ENCODE measurements at regions not wholly inside any gene's neighbourhood (a gene's known extent, or its start where the extent isn't known, plus 50 kb on each side); places are given as distances from the start of the nearest gene placed in this dataset.

DNA sequence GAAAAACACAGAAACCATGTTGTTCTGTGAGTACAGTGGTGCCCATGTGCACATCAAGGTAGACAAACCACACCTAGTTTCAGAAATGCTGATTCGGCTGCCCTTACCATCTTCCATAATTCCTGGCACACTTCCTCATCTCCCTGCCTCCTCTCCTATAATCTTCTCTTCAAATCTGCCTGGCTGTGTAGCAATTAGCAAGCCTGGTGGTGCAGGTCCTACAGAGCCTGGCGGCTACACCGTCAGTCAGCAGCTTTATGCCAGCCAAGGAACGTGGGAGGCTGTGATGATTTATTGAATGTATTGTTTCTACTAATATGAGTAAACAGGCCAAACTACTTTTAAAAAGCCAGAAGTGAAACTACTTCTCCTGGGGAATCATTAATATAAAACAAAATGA lies 106.8 kb downstream of the SEMA6D start:
- intact Hi-C loops (cut with DNase I): no loop called here
- no peak for DNase-seq (ENCODE audit: low spot score)

DNA sequence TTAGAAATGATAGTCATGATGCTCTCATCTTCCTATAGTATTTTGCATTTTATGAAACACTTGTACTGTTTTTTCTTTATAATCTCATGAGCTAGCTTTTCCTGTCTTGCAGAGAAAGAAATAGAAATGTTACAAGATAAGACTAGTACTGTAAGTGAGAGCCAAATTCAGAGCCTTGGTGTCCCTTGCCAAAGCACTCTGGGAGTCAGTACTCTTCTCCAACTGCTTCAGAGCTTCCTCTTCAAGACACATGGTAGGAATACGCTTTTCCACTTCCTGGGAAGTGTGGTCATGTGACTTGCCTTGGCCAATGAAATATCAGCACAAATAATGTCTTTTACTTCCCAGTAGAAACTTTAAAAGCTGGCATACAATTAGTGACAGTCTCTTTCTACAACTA lies 112.4 kb downstream of the SEMA6D start:
- no peak for DNase-seq (ENCODE audit: low spot score)
- intact Hi-C loops (cut with DNase I): no loop called here

DNA sequence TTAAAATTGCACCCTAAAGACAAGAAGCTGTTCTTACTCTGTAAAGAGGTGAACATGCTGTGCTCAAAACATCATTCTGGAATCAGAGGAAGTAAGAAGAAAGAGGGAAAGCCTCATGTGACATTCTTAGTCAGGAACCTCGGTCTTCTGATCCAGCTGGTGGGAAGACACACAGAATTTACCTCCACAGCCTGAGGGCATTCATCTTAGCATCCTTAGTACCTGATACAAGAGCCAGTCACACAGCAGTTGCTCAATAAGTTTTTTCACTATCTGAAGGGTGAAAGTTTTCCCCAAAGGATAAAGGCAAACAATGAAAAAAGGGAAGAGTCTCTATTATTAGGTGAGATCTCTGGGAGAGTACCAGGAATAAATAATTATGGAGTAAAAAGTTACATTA lies 116.8 kb downstream of the SEMA6D start:
- intact Hi-C loops (cut with DNase I): no loop called here
- DNase-seq (ENCODE audit: low spot score): no peak

DNA sequence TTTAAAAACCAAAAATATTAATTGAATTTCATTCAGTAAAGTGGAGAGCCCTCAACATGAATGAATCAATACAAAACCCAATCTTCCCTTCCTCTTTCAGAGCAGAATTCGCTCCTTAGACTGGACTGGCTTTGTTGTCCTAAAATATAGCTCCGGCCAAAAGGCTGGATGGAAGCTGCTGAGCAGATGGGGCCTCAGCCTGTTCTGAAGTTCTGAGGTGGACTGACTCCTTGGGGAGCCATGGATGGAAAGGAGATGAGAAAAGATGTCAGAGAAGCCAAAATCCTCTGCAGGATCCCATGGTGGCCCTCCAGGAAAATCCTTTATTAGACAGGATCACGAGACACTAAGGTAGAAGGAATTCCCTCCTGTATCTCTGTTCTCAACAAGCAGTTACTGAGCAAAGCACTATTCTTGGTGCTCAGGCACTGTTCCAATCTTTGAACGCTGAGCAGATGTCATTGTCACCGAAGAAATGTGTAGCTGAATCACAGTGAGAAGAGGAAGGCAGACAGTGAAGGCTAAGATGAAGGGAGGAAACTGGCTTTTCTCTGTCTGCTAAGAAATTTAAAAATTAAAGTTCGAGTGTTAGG lies 122.0 kb downstream of the SEMA6D start:
- no peak for DNase-seq (ENCODE audit: low spot score)
- intact Hi-C loops (cut with DNase I): no loop called here

DNA sequence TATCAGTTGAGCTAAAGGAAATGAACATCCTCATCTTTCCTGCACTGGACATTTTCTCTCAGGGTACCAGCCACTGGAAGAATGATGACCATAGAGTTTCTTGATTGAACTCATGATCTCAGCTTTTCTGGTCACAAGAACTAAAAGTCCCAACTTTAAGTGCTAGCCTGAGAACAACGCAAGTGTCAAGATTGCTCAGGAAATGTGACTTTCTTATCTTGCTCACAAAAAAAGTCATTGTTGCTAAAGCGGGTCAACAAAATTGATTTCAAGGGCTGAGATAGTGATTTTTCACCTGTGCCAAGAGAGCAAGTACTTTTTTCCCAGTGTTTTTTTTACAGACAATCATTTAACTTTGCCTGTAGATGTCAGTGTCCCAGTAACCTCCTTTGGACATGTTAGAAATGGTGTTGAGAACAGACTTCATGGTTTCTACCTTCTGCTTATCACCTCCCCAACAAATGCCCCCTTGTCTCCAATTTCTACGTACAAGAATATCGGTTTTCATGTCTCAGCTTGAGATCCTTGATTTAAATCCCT lies 125.9 kb downstream of the SEMA6D start:
- DNase-seq (ENCODE audit: low spot score): no peak
- intact Hi-C loops (cut with DNase I): no loop called here

DNA sequence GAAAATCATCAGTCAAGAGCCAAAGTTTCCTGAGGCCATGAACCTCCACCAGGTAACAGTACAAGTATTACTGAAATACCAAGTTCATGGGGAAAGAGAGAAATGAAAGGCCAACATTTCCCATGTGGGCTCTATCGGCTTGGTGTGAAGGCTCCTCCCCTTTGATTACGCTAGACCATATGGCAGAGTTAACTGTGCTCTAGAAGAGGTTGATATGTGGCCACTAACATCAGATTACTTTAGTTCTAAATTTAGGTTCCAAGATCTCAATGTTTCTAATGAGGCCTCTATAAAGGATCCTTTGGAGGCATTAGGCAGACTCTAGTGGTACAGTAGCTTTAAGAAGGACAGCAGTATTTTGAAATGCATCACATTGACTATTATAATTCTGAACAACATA lies 127.1 kb downstream of the SEMA6D start:
- intact Hi-C loops (cut with DNase I): no loop called here
- DNase-seq (ENCODE audit: low spot score): no peak

DNA sequence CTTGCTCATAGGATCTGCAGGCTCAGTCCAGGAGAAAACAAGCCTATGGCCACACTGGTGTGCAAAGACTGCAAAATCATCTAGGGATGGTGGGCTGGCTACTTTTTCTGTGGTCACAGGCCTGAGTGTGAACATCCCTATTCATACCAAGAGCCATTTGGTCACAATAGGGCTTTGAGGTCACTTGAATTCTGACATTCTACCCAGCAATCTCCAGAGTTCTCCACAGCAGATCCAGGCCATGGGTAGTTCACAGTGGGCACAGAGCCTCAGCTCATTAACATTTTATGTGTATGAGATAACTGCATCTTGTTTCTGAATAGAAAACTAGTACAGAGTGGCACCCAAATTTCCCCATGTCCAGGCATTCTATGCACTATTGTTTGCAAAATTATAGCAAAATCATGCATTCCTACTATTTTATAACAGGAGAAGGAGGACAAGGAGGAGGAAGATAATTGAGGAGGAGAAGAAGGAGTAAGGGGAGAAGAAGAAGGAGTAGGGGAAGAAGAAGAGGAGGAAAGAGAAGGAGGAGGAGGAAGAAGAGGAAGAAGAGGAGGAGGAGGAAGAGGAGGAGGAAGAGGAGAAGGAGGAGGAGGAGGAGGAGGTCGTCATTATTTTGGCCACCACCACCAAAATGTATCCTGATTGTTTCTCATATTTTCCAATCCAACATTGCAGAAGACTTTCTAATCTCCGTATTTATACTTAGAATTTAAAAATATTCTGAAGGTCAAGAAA lies 129.0 kb downstream of the SEMA6D start:
- intact Hi-C loops (cut with DNase I): no loop called here
- DNase-seq (ENCODE audit: low spot score): no peak

DNA sequence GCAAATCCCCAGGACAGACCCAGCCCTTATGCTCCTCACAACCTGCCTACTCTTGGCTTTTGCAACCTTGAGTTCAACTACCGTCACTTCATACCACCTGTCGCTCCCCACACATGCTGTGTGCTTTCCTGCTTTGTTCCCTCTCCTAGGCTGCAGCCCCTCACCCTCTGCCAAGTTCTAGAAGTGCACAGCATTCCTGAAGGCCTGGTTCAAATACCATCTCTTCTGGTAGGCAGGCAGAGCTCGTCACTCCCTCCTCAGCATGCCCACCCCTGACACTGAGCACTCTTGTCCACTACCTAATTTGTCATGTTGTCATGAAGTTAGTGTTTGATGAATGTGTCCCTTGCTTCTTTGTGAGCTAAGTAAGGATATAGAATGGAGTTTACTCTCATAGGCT lies 129.6 kb downstream of the SEMA6D start:
- no peak for DNase-seq (ENCODE audit: low spot score)
- intact Hi-C loops (cut with DNase I): no loop called here

DNA sequence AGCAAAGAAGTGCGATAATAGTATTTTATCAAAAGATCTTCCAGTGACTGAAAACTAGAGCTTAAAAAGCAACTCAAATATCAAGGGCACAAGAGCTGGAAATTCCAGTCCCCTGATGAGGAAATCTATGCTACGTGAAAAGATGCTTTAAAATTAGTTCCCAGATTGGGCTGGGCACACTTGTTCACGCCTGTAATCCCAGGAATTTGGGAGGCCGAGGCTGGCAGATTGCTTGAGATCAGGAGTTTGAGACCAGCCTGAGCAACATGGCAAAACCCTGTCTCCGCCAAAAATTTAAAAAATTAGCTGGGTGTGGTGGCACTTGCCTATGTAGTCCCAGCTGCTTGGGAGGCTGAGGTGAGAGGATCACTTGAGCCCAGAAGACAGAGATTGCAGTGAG lies 138.8 kb downstream of the SEMA6D start:
- no peak for DNase-seq (ENCODE audit: low spot score)
- intact Hi-C loops (cut with DNase I): no loop called here

DNA sequence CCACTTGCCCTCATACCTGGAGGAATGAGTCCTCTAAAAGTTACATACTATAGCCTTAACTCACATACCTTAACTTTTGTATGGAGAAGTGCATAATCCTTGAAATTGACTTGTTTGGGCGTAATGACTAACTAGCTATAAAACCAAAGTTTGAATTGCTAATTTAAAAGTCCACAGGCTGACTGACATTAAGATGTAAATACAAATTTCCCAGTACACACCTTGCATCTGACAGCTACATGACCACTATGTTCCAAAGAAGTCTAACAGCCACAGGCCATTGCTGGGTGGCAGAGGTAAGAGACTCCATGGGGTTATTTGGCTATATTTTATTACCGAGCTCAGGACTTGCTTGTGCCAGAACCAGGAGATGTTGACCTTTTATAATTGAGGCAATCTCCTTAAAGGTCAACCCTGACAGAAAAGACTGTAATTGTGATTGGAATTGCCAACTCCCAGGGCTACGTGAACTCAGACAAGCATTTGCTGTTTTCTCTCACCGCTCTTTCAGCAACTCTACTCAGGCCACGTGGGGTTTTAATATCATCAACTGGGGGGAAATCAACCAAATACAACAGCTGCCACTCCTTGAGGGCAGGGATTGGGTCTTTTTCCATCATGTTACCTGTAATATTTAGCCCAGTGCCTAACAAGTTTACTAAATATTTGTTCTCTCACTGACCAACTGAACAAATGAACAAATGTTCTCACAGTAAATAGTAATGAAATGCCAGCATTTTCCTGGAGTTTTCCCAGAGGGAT lies 139.9 kb downstream of the SEMA6D start:
- DNase-seq (ENCODE audit: low spot score): no peak
- intact Hi-C loops (cut with DNase I): no loop called here

DNA sequence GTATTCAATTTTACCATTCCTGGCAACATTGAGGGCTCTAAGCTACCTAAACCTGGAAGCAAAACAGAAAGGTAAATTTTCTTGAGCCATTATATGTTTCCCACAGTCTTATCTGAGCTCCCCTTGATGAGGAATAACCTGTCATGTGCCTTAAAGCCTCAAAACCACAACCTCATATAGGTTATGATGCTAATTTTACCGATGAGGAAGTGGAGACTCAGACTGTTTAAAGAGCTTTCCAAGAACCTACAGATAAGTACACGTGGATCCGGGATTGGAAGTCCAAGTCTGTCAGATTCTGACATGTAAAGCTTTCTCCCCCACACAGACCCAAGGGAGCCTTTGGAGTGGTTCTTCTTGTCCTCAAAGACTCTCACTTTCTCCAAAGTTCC lies 140.5 kb downstream of the SEMA6D start:
- intact Hi-C loops (cut with DNase I): no loop called here
- no peak for DNase-seq (ENCODE audit: low spot score)

DNA sequence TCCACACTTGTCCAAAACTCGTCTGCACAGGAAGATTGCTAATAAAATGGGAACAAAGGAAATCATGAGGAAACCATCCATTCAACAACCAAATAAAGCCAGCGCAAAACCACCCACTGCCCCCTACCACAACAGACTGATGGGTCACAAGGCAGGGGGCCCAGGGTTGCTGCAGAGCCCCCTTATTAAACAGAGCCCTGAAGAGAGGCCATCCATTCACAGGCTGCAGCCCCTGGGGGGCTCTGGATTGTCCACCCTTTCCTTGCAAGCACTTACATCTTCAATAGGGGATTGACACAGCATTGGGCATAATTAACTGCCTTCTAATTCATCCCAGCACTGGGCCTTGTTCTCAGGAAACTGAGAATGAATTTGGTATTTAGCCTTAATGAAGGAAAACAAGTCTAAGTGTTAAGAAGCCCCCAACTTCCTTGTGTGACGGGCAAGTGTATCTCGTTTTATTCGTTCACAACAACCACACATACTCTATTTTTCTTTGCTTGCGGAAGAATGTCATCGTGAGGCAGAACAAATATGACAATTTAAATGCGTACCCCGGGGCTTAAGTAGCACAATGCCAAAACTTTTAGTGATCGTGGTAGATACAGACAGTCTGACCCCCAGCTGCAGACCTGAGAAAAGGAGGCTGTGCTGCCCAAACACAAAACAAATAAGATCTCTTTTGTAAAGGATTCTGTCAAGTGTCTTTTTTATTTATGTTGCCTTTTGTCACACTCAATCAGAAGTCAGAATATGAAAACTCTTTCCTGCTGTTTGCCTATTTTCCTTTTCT lies 144.0 kb downstream of the SEMA6D start:
- DNase-seq (ENCODE audit: low spot score): no peak
- intact Hi-C loops (cut with DNase I): no loop called here

DNA sequence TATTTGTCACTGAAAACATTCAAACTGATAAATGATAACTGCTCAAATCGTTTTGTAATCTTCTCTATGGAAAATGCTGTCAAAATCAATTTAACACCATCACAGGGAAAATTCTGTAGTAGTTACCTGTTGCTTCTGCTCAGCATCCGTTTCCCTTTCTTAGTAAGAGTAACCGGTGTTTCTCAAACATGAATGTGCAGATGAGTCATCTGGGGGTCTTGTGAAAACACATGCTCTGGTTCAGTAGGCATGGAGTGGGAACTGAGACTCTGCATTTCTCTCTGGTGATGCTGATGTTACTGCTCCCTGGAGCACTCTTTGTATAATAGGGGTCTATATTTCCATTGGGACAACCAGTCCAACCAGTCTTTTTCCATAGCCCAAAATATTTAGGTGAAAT lies 145.1 kb downstream of the SEMA6D start:
- intact Hi-C loops (cut with DNase I): no loop called here
- DNase-seq (ENCODE audit: low spot score): no peak

DNA sequence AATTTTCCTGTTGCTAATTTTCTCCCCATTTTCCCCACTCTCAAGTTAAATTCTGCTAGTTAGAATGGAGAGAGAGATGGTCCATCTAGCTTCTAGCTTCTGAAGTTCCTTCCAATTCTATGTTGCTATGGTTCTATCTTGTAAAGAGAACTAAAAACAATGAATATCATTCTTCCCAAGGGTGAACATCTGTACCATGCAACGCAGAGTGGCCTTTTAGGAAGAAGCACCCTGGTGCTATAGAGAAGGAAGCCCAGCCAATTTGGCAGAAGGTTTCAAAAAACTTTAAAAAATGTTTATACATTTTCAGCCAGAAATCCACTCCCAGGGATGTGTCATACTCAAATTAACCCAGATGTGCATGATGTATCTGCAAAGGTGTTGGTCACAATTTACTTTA lies 149.1 kb downstream of the SEMA6D start:
- no peak for DNase-seq (ENCODE audit: low spot score)
- intact Hi-C loops (cut with DNase I): no loop called here

DNA sequence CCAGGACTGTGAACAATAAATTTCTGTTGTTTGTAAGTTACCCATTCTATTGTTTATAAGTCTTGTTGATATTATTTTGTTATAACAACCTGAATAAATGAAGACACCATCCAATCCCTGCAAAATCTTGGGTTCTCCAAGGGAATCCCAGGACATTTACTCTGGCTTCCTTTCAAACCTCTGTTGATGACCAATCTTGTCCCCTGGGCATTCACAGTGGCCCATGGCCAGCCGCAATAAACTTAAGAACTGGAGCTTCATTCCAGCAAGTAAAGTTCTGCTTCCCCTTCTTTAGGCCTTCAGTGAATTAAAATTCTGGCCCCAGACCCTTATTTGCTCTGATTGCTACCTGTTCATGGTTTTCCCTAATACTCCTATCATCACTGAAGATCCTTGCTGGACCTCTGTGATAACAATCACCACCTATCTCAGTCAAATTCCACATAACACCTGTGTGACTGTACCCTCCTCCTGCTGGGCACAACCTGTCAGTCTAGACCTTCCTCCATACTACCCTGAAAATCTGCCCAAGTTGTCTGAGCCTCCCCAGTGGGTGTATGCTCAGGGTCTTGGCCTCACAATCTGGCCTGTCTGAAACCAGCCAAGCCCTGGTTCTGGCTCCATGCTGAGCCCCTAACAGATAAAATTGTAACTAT lies 153.1 kb downstream of the SEMA6D start:
- DNase-seq (ENCODE audit: low spot score): no peak
- intact Hi-C loops (cut with DNase I): loop anchor here (5.0 kb wide), 1 partner anchor 153 kb away; the partner anchor contains the start of gene SEMA6D

DNA sequence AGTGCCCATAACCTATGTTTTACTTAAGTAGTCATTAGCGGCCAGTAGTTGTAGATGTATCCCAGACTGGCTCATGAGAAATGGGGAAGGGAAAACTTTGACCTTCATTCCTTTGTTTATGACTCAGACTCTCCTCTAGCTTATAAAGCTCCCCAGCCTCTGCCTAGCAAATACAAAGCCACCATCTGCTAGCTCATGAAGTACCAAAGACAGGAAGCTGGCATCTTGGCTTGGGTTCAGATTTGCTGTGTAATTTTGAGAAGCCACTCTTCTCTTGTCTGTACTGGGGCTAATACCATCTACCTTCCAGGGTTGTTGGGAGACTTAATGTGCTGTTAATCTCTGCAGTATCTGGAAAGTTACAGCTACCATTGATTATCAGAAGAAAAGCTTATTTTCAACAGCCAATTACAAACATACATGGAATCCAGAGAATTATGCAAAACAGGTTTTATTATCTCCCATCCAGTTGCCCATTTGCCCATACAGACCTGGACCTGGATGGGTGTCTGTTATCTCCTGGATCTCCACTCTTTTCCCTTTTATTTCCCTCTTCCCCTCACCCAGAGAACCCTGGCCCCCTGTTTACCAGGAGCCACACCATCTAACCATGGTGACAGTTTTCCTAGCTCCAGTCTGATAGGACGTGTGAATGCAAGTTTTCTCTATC lies 153.8 kb downstream of the SEMA6D start:
- intact Hi-C loops (cut with DNase I): loop anchor here (5.0 kb wide), 1 partner anchor 154 kb away; the partner anchor contains the start of gene SEMA6D
- no peak for DNase-seq (ENCODE audit: low spot score)

DNA sequence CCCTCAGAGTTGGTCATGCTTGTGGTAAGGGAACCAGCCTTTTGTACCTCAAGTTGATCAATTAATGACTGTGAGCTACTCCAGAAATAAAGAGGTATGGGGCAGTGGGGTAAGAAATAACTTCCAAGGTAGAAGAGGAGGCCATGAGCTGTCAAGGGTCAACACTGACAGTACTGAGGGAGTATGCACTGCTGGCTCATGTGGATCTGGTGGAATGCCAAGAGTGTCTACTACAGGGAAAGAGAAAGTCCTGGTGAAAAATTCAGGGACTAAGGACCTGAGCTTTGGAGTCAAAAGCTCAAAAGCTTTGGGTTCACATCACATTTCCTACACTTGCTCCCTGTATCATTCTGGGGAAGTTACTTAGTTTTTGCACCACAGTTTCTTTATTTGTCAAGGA lies 154.9 kb downstream of the SEMA6D start:
- intact Hi-C loops (cut with DNase I): loop anchor here (5.0 kb wide), 1 partner anchor 155 kb away; the partner anchor contains the start of gene SEMA6D
- DNase-seq (ENCODE audit: low spot score): no peak

DNA sequence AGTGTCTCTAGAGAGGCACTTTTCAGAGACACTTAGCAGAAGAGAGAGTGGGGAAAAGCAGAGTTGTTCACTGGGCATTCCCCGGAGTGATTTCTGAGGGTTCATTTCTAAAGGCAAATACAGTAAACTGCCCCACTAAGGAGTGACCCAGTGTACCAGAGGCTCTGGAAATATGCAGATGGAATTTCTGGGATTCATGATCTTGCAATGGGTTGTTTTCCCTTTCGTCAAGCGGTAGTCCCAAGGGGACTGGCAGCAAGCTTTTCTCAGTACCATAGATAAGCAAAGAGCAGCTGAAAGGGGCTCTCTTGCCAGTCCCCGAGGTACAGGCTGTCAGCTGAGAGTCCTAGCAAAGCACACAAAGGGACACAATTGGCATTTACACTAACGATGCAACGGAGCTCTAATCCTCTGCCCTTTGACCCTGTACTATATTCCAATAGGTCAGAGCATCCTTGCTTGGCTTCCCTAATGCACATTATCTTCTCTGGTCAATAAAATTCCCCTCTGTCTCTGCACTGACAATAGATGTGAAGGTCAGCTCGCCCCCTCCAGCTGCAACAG lies 155.6 kb downstream of the SEMA6D start:
- DNase-seq (ENCODE audit: low spot score): no peak

More for the DNA sequence above, 155.6 kb downstream of the SEMA6D start:
- intact Hi-C loops (cut with DNase I): loop anchor here (5.0 kb wide), 1 partner anchor 156 kb away; the partner anchor contains the start of gene SEMA6D

Measured in cardiac septum (tissue), 1 donor.